Islet of Langerhans (tissue), 1 donor: ENCODE measurements at regions not wholly inside any gene's neighbourhood (a gene's known extent, or its start where the extent isn't known, plus 50 kb on each side); places are given as distances from the start of the nearest gene placed in this dataset.

ENCODE experiments used
- FAIRE-seq: peaks from one replicate; lab custom pipeline; 2011; peaks lifted over from hg19 to GRCh38; lab: Jason Lieb, UNC

DNA sequence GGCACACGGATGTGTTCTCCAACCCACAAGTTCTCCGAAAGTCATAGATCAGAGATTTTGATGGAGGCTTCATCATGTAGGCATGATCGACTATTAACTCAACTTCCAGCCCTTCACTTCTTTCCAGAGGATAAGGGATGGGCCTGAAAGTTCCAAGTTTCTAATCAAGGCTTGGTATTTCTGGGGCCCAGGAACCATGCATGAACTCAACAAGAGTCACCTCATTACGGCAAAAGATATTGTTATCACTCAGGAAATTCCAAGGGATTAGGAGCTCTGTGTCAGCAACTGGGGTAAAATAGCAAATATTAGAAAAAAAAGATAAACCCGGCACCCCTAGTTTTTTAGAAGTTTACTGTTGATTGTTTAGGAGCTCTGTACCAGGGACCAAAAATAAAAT is 240.1 kb upstream of the PPP1R2C start:
- FAIRE-seq = no peak

DNA sequence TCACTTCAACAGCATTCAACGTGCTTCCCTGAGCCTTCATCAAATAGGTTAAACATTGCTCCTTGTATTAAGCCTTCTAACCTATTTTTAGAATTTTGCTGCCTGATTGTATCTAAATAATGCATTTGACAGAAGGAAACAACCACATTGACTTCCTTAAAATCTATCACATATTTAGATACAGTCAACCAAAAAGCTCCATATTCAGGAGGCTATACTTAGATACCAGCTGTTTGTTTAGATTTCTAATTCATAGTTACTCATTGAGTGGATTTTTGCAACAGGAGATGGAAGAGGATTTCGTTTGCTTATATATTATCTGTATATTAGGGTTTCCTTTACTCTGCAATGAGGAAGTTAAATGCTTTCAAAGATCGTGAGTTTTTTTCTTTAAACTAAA is 241.1 kb upstream of the PPP1R2C start:
- no peak for FAIRE-seq

DNA sequence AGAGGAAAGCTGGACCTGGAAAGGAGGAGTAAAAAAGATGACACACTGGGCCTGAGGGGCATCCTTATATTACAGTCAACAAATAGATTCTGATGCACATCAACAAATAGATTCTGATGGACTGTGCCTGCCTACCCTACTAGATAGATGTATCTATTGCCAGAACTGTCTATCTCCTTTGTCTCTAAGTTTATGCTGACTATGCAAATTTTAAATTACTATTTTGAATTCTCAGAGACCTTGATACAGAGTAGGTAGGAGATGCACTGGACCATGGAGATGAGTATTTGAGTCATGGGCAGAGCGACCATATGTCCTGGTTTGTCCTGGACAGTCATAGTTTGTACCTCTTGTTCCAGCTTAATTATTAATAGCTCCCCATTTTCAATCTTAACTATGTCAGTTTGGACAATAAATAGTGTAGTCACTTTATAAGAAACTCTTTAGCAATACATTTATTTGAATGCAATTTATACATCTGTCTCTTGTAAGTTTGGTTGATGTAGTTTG is 247.9 kb upstream of the PPP1R2C start:
- FAIRE-seq = no peak

DNA sequence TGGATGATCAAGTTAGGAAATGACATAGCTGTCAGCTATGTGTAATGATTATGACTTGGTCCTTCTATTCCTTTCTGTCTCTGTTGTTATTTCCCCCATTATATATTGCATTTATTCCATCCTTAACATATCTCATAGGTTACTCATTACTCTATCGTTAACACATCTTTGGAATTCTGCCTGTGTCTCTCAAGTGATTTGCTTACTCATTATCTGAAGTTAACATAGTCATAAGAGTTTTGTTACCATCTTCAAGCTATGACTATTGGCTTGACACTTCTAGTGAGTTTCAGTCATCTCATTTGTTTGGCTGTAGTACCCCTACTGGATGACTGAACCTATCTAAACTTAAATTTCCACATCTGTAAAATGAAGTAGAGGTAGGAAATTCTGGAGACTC is 286.1 kb upstream of the PPP1R2C start:
- FAIRE-seq = no peak

DNA sequence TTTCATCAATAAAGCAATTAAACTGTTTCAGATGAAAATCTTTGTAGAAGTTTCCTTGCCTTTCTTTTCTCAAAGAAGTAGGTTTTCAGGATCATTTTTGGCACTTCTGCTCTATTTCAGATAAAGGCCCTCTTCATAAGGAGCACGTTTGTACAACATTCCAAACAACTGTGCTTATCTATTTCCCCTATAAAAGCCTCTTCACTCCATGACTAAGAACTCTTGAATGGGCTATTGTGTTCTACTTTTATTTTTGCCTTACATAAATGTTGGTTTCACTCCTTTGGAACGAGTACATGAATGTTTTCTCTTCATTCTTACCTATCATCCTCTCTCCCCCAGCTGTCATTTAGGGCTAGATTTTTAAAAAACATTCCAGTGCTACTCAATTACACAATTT is 288.0 kb upstream of the PPP1R2C start:
- FAIRE-seq = no peak

DNA sequence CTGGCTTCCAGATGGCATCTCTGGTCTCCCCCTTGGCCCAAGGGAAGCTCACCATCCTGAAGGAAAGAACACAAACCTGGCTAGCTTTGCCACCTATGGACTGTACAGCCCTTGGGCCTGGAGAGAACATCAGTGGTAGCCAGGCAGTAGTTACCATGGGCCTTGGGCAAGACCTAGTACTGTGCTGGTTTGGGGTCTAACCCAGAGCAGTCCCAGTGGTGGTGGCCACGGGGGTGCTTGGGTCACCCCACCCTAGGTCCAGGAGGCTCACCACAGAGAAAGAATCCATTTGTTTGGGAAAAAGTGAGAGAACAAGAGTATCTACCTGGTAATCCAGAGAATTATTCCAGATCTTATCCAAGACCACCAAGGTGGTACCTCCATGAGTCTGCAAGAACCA is 290.7 kb upstream of the PPP1R2C start:
- no peak for FAIRE-seq

DNA sequence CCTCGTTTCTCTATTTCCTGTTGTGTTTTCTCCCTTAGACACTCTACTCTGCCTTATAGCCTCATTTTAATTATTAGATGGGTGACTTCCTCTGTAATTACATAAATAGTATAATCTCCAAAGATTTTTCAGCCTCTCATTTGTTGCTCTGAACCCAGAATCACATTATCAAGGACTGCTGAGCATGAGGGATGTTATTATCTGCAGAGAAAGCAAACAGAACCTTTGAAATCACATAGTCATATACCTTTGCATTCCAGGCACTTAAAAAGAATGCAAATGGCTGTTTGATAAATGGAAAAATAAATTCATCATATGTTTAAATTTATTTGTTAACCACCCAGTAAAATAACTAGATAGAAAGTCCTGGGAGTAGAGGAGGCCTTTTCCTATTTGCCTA is 305.1 kb upstream of the PPP1R2C start:
- no peak for FAIRE-seq

DNA sequence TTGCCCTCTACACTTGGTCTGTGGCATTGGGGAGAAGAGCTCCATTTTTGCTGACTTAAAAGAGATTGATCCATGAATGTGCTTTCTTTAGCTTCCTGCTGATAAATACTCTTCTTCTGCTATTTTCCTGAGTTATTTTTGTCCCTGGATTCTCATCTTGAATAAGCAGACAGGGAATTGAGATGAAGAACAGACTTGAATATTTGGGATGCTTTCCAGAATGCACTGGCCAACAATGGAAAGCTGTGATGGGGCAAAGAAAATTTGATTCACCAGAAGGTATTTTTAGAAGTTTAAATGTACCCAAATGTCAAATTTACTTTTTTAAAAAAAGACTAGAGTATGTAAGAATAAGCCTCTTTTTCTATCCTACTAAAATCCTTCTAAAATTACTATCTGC is 309.9 kb upstream of the PPP1R2C start:
- FAIRE-seq = no peak

DNA sequence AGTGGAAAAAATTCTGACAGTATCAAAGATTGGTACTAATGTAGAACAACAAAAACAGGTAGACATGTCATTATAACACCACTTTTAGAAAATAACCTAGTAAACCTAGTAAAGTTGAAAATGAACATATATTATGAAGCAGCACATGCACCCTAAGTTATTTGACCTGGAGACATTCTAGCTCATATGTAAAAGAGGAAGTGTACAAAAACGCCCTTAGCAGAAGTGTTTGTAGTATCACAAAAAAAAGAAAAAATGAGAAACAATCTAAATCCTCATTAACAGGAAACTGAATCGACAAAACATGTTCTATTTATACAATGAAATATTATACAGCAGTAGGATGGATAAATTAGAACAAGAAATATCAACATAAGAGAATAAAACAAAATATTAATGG is 318.9 kb upstream of the PPP1R2C start:
- peak; percentile 81 for FAIRE-seq

DNA sequence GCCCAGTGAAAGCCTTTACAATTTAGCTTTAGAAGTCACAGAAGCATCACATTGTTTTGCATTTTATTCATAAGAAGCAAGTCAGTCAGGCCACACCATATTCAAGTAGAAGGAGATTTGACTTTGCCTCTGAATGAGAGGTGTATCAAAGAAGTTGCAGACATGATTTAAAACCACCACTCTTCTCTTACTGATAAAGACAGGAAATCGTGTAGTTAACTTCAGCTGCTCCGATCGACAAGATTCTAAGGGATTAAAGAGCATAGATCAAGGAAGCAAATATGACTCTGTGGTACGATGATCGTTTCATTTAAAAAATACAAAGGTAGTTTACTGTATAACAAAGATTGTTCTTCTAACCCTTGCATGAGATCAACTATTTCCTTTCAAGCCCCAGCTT is 328.0 kb upstream of the PPP1R2C start:
- FAIRE-seq = no peak

DNA sequence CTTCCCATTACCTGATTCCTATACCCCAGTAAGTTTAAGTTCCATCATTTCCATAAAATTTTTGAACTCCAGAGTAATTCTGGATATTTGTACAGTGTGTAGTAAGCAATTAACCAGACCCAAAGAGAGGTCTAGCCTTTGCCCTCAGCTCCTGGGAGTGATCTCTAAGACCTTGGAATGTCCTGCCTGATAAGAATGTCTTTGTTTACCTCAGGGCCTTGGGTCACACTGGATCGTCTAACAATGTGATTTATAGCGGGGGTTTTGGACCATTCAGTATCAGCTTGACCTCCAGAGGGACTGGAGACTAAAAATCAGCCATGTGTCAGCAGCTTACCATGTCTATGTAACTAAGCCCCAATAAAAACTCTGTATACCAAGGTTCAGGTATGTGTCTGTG is 330.9 kb upstream of the PPP1R2C start:
- FAIRE-seq = no peak

DNA sequence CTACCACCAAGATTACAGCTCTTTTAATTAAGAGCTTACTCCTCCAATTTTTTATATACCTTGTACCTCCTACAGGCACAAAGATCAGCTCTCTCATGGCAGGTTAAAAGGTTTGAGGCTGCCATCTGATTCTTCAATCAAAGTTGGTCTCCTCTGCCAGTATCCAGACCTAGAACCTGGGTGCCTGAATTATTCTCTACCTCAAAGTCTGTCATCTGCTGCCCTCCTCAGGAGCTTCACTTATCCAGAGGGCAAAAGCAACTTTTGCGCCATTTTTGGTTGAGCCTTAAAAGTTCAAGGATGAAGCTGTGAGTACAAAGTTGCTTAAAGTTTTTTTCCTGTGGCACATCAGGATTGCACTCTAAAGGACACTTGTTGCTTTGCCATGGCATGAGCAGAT is 343.7 kb upstream of the PPP1R2C start:
- FAIRE-seq = no peak

DNA sequence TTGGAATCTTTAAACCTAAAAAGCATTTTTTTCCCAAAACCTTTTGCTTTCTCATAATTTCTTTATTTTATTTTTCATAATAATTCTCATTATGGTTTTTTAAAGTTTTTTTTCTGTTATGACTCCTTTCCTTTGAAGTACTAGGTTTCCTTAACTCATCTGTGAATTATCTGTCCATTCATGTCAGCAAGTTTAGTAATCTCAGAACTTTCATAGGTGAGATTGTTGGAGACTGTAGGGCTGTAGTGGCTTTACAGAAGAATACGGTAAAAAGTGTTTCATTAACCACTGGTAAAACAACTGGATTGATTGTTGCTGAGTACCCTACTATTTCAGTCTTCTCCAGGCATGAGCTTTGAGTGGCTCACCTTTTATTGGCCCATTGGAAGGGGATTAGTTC is 361.7 kb upstream of the PPP1R2C start:
- FAIRE-seq = no peak

DNA sequence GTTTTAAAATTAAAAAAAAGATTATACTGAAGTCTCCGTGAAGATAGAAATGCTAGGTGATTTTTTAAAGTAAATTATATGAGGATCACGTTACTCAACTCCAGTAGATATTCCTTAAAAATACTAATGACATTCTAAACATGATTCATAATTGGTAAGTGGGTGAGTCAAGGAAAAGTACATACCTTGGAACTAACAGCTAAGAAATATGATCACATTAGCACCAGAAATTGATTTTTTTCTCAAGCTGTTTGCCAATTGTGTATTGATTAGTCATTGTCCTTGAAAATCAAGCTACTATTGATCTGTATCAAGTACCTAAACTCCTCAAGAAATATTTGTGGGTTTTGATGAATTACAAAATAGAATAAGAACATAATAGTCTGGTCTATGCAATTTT is 362.6 kb upstream of the PPP1R2C start:
- FAIRE-seq = no peak

DNA sequence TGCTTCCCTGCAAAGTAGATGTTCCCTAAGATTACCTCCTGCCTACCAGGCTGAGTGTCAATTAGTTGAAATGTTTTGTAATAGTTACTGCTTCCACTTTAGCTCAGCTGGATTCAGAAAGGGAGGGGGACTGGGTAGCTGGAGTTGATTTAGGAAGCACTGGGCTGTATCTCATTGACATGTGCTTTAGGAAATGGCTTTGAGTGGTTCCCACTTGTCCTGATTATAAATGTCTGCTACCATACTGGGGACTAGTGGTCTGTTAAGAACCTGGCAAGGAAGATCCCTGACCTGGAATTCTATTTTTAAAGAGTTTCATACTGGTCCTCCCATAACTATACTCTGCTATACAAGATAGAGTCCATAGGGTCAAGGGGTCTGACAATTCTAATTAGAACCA is 363.9 kb upstream of the PPP1R2C start:
- FAIRE-seq = no peak

DNA sequence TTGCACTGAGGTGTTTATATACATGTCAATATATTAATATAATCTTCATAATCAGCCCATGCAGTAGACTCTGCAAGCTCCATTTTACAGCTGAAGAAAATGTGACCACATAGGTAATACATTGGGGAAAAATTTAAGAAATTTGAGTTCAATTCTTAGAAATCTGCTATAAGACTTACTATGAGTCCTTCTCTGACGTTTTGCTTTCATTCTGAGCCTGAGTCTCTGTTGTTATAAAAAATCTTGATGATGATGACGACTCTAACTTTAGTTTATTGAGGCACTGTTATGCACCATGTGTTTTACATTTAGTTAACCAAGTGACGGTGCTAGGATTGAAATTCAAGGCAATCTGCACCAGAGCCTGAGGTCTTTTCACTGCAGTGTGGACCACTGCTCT is 370.3 kb upstream of the PPP1R2C start:
- FAIRE-seq = no peak

DNA sequence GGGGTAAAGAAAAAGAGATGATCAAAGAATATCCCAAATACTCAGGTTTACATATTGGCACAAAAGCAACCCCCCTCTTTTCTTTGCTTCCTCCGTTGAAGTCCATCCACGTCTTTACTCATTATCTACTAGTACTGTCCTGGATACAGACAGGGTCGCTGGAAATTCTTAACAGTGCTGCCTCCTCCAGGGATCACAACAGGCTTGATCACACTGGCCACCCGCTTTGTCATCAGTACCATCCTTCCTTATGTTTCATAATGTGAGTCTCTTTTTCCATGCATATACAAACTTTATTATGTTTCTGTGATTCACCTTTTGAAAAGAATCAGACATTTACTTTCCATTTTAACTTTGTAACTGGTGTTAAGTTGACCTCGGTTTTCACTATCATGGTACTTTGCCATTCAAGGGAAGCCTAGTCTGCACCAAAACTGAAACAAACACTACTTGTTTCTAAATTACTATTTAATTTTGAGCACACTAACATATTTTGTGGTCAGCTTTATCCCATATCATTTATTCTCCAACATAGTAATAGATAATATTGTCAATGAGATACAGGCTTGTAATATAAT is 387.5 kb upstream of the PPP1R2C start:
- no peak for FAIRE-seq

DNA sequence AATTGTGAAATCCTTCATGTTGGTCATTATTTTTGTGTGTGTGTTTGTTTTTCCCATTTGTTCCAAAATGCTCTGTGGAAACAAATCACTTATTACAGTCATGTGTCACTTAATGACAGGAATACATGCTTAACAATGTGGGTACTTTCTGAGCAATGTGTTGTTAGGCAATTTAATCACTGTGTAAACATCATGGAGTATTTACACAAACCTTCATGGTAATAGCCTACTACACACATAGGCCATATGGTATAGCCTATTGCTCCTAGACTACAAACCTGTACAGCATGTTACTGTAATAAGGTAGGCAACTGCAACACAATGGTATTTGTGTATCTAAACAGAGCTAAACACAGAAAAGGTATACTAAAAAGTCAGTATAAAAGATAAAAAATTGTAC is 388.9 kb upstream of the PPP1R2C start:
- no peak for FAIRE-seq

DNA sequence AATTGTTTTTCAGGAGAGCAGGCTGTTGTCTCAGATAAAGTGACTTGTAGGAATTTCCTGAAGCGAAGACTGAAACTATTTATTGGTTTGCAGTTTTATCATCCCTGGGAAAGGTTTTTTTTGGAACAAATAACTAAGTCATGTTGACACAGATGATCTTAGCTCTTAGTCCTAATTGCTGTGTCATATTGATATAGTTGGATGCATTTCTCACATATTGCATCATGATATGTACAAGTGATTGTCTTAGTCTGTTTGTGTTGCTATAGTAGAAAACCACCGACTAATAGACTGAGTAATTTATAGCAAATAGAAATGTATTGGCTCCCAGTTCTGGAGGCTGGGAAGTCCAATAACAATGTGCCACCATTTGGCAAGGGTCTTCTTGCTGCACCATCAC is 397.5 kb upstream of the PPP1R2C start:
- FAIRE-seq = no peak

DNA sequence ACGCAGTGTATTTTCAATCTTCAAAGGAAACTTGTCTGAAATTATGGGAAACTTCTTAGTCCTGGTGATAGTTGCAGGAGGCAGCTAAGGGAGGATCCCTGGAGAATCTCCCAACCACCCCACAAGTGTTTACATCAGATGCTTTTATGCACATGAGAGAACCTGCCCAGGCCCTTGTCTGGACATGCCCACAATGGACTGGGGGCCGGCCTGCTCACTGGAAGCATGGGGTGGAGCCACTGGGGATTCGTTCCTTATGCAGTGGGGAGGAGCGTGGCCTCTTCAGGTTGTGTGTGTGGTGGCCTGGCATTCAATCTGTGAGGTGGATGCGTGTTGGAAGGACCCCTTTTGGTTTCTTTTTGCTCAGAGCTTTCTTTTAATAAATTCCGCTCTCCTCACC is 398.7 kb upstream of the PPP1R2C start:
- no peak for FAIRE-seq

DNA sequence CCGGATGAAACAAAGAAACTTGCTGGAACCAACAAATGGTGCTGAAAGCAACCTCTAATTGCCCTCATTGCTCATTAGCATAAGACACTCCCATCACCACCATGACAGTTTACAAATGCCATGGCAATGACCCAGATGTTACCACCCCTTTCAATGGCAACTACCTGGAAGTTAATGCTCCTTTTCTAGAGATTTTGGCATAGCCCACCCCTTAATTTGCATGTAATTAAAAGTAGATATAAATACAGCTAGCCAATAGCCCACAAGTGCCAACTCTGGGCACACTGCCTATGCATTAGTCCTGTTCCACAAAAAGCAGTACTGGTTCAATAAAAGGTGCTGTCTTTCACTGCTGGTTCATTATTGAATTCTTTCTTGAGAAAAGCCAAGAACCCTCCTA is 410.3 kb upstream of the PPP1R2C start:
- no peak for FAIRE-seq

DNA sequence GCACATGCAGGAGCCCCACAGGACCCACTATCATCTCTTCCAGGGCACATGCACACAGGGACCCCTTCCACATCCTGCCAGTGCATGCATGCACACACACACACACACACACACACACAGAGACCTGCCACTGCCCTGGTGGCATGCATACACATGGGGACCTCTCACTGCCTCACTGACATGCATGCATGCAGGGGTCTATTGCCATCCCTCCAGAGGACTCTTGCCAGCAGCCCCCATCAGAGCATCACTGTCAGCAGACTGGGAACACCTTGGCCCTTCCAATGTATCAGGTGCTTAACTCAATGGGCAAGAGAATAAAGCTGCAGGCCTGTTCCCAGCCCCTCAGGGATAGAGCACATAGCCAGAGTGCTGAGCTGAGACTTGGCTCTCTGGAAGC is 433.6 kb upstream of the PPP1R2C start:
- FAIRE-seq = no peak

DNA sequence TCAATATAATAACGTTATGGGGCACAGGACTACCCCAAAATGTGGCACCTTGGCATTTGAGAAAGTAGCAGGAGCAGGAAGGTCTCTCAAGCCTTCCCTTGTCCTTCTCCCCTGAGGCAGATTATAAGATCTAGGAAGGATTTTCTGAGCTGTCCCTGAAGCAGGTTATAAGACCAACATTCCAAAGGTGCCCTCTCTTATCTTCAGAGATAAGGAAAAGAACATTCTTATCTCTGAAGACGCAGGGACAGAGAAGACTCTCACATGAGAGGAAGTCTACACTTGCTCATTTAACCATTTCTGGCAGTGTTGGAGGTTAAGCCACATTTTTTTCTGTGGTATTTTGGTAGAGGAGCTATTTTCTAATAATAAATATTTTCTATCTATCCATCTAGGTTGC is 437.9 kb upstream of the MAOA start:
- FAIRE-seq = no peak

DNA sequence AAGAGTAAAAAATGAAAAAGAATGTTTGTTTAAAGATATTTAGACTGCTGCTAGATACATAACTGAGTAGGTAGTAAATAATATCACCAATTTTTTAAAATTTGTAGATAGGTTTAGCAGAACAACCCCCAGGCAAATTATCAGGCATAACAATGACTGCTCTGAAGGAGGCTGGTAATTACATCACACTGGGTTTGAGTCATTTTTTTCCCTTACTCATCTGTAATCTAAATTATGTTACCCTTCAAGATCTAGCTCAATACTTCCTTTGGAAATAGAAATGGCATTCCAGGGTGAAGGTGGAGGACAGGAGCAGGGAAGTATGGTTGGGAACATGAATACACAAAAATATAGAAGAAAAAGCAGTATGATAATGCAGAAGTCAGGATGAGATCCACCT is 431.6 kb upstream of the MAOA start:
- peak; percentile 91 for FAIRE-seq
